Retinal pigment epithelial cell (primary cell): ENCODE measurements at regions not wholly inside any gene's neighbourhood (a gene's known extent, or its start where the extent isn't known, plus 50 kb on each side); places are given as distances from the start of the nearest gene placed in this dataset.
"Not testable (repeated sequence)": the region's sequence is repeated elsewhere in the genome, so short reads cannot be mapped to it uniquely, and the experiment has no call there.

Experiments
- DNase-seq: peaks from one replicate; pipeline ENCODE4 v3.0.0-alpha.2; 2010; ENCODE audit warnings: low read depth
- H3K4me3 ChIP-seq: 2 replicates; pipeline ENCODE4 v1.5.1; 2011; ENCODE audit warnings: mild to moderate bottlenecking, low read length, control low read depth, moderate library complexity
- TF ChIP-seq, protein P1 (sequence below): conservative IDR thresholded peaks from 2 replicates; pipeline ENCODE4 v1.5.1; 2011; ENCODE audit warnings: low read depth, low read length, control low read depth, inconsistent platforms

DNA sequence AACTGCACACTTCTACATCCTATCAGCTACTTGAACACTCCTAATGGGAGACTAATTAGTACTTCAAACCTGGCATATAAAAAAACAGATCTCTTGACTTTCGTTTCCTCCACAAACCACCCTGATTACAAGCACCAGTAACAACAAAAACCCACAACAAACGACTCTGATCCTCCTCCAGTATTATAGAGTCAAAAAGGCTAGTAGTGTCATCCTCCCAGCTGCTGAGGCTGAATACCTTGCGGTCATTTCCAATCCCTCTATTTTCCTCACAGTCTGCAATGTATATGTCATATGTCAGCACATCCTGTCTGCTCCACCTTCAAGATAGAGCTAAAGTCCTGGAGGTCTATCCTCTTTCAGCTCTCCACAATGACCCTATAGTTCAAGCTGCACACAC is 688.9 kb upstream of the RAG2 start:
- no peak for DNase-seq
- no peak overlapping the region for H3K4me3 ChIP-seq
- TF ChIP-seq, protein P1, sequence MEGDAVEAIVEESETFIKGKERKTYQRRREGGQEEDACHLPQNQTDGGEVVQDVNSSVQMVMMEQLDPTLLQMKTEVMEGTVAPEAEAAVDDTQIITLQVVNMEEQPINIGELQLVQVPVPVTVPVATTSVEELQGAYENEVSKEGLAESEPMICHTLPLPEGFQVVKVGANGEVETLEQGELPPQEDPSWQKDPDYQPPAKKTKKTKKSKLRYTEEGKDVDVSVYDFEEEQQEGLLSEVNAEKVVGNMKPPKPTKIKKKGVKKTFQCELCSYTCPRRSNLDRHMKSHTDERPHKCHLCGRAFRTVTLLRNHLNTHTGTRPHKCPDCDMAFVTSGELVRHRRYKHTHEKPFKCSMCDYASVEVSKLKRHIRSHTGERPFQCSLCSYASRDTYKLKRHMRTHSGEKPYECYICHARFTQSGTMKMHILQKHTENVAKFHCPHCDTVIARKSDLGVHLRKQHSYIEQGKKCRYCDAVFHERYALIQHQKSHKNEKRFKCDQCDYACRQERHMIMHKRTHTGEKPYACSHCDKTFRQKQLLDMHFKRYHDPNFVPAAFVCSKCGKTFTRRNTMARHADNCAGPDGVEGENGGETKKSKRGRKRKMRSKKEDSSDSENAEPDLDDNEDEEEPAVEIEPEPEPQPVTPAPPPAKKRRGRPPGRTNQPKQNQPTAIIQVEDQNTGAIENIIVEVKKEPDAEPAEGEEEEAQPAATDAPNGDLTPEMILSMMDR = no peak

DNA sequence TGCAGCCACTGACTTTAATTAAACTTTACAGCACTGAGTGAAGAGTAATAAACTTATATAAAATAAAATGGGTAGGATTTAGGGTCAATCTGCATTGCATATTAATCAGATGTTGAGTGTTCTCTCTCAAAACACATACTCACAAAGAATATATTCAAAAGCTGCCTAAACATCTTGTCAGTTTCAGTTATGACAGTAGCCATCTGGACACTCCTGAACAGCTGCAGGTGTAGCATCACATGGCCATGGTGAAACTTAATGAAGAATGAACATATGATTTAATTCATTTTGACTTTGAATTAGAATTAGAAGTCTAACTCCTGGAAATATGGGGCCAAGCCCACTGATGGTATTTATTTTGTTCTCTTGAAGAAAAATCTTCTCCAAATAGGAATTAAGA is 684.3 kb upstream of the RAG2 start:
- DNase-seq = no peak
- TF ChIP-seq, protein P1 = no peak
- H3K4me3 ChIP-seq = no peak overlapping the region

DNA sequence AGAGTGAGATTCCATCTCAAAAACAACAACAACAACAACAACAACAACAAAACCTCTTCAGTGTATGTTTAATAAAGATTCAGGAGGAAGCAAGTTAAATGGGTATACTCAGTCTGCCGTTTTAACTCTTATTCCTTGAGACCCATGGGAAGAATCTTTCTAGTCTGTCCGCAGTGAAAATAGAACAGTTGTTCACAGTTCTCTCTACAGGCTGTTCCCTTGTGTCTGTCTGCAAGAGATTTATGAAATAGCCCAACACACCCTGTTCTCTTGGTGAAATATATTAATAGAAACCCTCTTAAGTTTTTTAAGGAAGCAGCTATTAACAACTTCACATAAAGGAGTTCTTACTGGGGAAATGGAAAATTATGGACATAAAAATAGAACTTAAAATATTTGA is 682.2 kb upstream of the RAG2 start:
- TF ChIP-seq, protein P1 = no peak
- no peak overlapping the region for H3K4me3 ChIP-seq
- DNase-seq = no peak

DNA sequence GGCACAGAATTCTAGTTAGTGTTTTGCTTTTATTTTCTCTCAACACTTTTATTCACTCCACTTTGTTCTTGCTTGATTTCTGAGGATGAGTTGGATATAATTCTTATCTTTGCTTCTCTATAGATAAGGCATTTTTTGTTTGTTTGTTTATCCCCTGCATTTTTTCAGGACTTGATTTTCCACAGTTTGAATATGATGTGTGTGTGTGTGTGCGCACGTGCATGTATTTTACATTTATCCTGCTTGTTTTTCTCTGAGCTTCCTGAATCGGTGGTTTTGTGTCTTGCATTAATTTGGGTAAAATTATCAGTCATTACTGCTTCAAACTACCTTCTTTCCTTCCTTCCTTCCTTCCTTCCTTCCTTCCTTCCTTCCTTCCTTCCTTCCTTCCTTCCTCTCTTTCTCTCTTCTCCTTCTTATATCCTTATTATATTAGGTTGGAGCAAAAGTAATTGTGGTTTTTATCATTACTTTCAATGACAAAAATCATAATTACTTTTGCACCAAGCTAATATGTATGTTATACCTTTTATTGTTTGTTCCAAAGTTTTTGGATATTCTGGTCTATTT is 679.9 kb upstream of the RAG2 start:
- no peak for DNase-seq
- H3K4me3 ChIP-seq = no peak overlapping the region
- TF ChIP-seq, protein P1 = no peak

DNA sequence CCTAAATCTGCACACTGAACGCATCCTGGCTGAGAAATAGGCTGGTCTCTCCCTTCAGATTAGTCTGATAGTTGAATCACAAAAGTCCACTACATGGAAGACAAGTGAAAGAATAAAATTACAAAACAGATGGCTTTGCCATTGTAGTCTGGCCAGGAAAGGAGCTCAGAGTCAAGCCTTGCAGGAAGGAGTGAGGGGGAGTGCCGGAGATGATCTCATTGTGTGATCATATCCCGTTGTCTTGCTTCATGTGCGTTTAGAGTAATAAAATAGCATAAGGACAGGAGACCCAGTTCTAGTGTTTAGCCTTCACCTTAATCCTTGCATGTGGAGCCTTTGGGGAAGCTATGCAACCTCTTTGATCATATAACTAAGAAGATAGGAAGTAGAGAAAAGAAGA is 666.7 kb upstream of the RAG2 start:
- DNase-seq = no peak
- no peak overlapping the region for H3K4me3 ChIP-seq
- TF ChIP-seq, protein P1 = no peak

DNA sequence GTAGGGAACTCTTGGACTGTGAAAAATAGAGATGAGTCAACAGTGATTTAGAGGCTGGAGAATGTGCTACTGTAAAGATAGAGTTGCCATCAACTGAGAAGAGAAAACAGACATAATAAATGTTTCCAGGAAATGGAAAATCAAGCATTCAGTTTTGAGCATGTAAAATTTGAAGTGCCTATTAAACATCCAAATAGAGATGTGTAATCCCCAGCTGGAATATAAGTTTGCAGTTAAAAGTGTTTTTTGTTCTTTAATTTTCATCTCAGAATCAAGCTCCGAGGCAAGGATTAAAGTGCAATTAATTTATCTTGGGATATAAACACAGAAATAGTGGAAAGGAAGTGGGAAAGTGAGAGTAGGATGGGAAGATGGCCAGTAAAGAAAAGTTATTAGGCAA is 666.0 kb upstream of the RAG2 start:
- H3K4me3 ChIP-seq = no peak overlapping the region
- TF ChIP-seq, protein P1 = no peak
- DNase-seq = no peak

DNA sequence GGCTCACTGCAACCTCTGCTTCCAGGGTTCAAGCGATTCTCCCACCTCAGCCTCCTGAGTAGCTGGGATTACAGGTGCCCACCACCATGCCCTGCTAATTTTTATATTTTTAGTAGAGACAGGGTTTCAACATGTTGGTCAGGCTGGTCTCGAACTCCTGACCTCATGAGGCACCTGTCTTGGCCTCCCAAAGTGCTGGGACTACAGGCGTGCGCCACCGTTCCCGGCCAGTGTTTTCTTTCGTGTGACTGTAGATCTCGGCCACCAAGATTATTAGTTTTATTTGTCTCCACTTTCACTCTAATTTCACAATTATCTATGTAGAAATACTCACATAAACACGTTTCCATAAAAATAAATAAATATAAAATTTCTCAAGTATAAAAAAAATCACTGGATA is 665.4 kb upstream of the RAG2 start:
- not testable (repeated sequence) for H3K4me3 ChIP-seq, DNase-seq

DNA sequence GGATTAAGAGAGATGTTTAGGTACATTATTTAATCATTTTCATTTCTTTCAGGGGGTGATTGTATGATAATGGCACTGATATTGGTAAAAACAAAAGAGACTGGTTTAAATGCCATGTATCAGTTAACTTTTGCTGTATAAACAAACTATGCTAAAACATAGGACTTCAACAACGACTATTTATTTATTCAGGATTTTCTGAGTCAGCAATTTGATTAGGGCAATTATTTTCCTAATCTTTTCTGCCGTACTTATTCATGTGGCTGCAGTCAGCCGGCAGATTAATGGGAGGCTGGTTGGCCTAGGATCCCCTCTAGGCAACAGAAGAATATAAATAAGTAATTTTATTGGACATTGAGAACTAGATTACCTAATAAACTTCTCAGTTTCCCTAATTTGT is 661.7 kb upstream of the RAG2 start:
- H3K4me3 ChIP-seq = no peak overlapping the region
- TF ChIP-seq, protein P1 = no peak
- no peak for DNase-seq
